ENCODE measurements at regions not wholly inside any gene's neighbourhood (a gene's known extent, or its start where the extent isn't known, plus 50 kb on each side); places are given as distances from the start of the nearest gene placed in this dataset.

GRCh38 chr5:129243039-129243438 is 148.5 kb downstream of the ISOC1 start:
- TF ChIP-seq, protein P1, sequence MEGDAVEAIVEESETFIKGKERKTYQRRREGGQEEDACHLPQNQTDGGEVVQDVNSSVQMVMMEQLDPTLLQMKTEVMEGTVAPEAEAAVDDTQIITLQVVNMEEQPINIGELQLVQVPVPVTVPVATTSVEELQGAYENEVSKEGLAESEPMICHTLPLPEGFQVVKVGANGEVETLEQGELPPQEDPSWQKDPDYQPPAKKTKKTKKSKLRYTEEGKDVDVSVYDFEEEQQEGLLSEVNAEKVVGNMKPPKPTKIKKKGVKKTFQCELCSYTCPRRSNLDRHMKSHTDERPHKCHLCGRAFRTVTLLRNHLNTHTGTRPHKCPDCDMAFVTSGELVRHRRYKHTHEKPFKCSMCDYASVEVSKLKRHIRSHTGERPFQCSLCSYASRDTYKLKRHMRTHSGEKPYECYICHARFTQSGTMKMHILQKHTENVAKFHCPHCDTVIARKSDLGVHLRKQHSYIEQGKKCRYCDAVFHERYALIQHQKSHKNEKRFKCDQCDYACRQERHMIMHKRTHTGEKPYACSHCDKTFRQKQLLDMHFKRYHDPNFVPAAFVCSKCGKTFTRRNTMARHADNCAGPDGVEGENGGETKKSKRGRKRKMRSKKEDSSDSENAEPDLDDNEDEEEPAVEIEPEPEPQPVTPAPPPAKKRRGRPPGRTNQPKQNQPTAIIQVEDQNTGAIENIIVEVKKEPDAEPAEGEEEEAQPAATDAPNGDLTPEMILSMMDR (conservative IDR thresholded peaks at IDR 0.05; ENCODE audit: low read length), result no peak
- no peak for TF ChIP-seq EZH2phosphoT487 (IDR thresholded peaks at IDR 0.05; ENCODE audit: borderline replicate concordance, low read depth, low read length)

Data from OCI-LY7 (cell line).